Neural cell (in vitro differentiated cells): ENCODE measurements at regions not wholly inside any gene's neighbourhood (a gene's known extent, or its start where the extent isn't known, plus 50 kb on each side); places are given as distances from the start of the nearest gene placed in this dataset.

ENCODE experiments used
- H2AFZ ChIP-seq: fragments of 200-600, 300-800 bp; sonication (generic), shearing (Covaris generic); 2 replicates; pipeline ENCODE4 v1.6.0; 2014; ENCODE audit warnings: low read depth, mild to moderate bottlenecking, antibody characterized with exemption, low read length, moderate library complexity
- H3F3A ChIP-seq: fragments of 200-600 bp; shearing (Covaris generic); 2 replicates; pipeline ENCODE4 v1.6.1; 2016; ENCODE audit warnings: mild to moderate bottlenecking, moderate library complexity, mixed read lengths, antibody characterized with exemption, low read length; ENCODE audit not compliant: insufficient read depth, poor library complexity, severe bottlenecking
- H3K27ac ChIP-seq: fragments of 200-600, 300-800 bp; sonication (generic), shearing (Covaris generic); 2 replicates; pipeline ENCODE4 v1.5.1; 2014; ENCODE audit warnings: mild to moderate bottlenecking, low read length, moderate library complexity
- H3K27me3 ChIP-seq: fragments of 300-800, 200-600 bp; sonication (generic), shearing (Covaris generic); 2 replicates; pipeline ENCODE4 v1.6.0; 2014; ENCODE audit warnings: mild to moderate bottlenecking, low read depth, low read length, moderate library complexity; ENCODE audit not compliant: insufficient read depth
- H3K36me3 ChIP-seq: fragments of 300-800, 200-600 bp; sonication (generic), shearing (Covaris generic); 2 replicates; pipeline ENCODE4 v1.5.1; 2014; ENCODE audit warnings: mild to moderate bottlenecking, antibody characterized with exemption, low read length, moderate library complexity; ENCODE audit not compliant: insufficient read depth
- H3K4me2 ChIP-seq: fragments of 300-800, 200-600 bp; sonication (generic), shearing (Covaris generic); 2 replicates; pipeline ENCODE4 v1.6.0; 2014; ENCODE audit warnings: mild to moderate bottlenecking, low read length
- H3K4me3 ChIP-seq: fragments of 300-800, 200-600 bp; sonication (generic), shearing (Covaris generic); 2 replicates; pipeline ENCODE4 v1.5.1; 2014; ENCODE audit warnings: mild to moderate bottlenecking, low read length, moderate library complexity
- H3K79me2 ChIP-seq: fragments of 200-600 bp; shearing (Covaris generic); replicated peaks from 2 replicates; pipeline ENCODE4 v1.6.0; 2014; ENCODE audit warnings: mild to moderate bottlenecking, low read length, moderate library complexity; ENCODE audit not compliant: insufficient read depth
- H3K9ac ChIP-seq: fragments of 300-800, 200-600 bp; sonication (generic), shearing (Covaris generic); 2 replicates; pipeline ENCODE4 v1.6.1; 2016; ENCODE audit warnings: mild to moderate bottlenecking, low read length, mixed read lengths
- H3K9me2 ChIP-seq: fragments of 200-600 bp; shearing (Covaris generic); 2 replicates; pipeline ENCODE4 v1.6.1; 2016; ENCODE audit warnings: mild to moderate bottlenecking, low read length, mixed read lengths; ENCODE audit not compliant: insufficient read depth
- H3K9me3 ChIP-seq: fragments of 200-600, 300-800 bp; sonication (generic), shearing (Covaris generic); 2 replicates; pipeline ENCODE4 v1.6.1; 2016; ENCODE audit warnings: mild to moderate bottlenecking, mixed run types, low read length, moderate library complexity, mixed read lengths
- H4K20me1 ChIP-seq: fragments of 200-600 bp; shearing (Covaris generic); 2 replicates; pipeline ENCODE4 v1.6.1; 2016; ENCODE audit warnings: mild to moderate bottlenecking, mixed run types; ENCODE audit not compliant: insufficient read depth
- CTCF ChIP-seq: fragments of 450-650 bp; IDR thresholded peaks from 2 replicates; pipeline ENCODE4 v1.5.1; 2014; ENCODE audit warnings: antibody characterized with exemption, mild to moderate bottlenecking, moderate library complexity; ENCODE audit not compliant: poor library complexity, severe bottlenecking
- EP300 ChIP-seq: fragments of 450-650 bp; conservative IDR thresholded peaks from 2 replicates; pipeline ENCODE4 v1.6.1; 2014; ENCODE audit warnings: antibody characterized with exemption, mild to moderate bottlenecking, moderate library complexity; ENCODE audit not compliant: poor library complexity, severe bottlenecking
- EZH2 ChIP-seq: fragments of 200-600, 300-800 bp; shearing (Covaris generic), sonication (generic); IDR thresholded peaks from 2 replicates; pipeline ENCODE4 v1.6.1; 2014; ENCODE audit warnings: antibody characterized with exemption, low read length, borderline replicate concordance, mild to moderate bottlenecking; ENCODE audit not compliant: insufficient read depth, poor library complexity, severe bottlenecking
- MXI1 ChIP-seq: fragments of 450-650 bp; conservative IDR thresholded peaks from 2 replicates; pipeline ENCODE4 v1.6.1; 2014; ENCODE audit warnings: antibody characterized with exemption, mild to moderate bottlenecking; ENCODE audit not compliant: poor library complexity, severe bottlenecking
- POLR2AphosphoS5 ChIP-seq: IDR thresholded peaks from 2 replicates; pipeline ENCODE4 v1.6.1; 2012
- RAD21 ChIP-seq: fragments of 450-650 bp; conservative IDR thresholded peaks from 2 replicates; pipeline ENCODE4 v1.6.1; 2014; ENCODE audit warnings: antibody characterized with exemption, mild to moderate bottlenecking, moderate library complexity
- SMC3 ChIP-seq: fragments of 450-650 bp; conservative IDR thresholded peaks from 2 replicates; pipeline ENCODE4 v1.6.1; 2014; ENCODE audit warnings: antibody characterized with exemption, mild to moderate bottlenecking, moderate library complexity; ENCODE audit not compliant: poor library complexity
- TAF1 ChIP-seq: IDR thresholded peaks from 2 replicates; pipeline ENCODE4 v1.6.1; 2012; ENCODE audit warnings: low read depth
- TF ChIP-seq, protein P1 (sequence below): IDR thresholded peaks from 2 replicates; pipeline ENCODE4 v1.6.1; 2012; ENCODE audit warnings: borderline replicate concordance

DNA sequence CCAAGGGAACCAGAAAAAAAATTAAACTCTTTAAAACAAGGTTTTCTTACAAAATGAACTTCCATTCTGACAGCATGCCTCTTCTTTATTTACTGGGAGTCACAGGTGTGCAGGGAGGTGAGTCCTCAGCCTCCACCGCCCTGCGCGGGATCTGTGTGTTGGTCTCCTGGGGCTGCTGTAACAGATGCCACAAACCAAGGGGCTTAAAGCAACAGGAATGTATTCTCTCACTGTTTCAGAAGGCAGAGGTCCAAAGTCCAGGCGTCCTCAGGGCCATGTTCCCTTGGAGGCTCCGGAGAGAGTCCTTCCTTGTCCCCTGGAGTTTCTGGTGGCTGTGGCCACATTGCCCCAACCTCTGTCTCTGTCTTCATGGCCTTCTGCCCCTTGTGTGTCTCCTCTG is 123.6 kb upstream of the C1orf174 start:
- Histone ChIP-seq H3K9me3 (no peaks in the 10 kb centered on the region), H2AFZ (no peak overlapping the region), H3K36me3 (no peaks in the 10 kb centered on the region), H3K9ac (no peak overlapping the region), H3K4me2 (no peak overlapping the region), H3K4me3 (no peak overlapping the region), H3K27me3 (no peaks in the 10 kb centered on the region), H4K20me1 (no peaks in the 10 kb centered on the region), H3F3A (no peaks in the 10 kb centered on the region), H3K27ac (no peak overlapping the region), H3K79me2 (no peaks in the 10 kb centered on the region), H3K9me2 (no peaks in the 10 kb centered on the region)
- TF ChIP-seq CTCF (no peak), SMC3 (no peak), POLR2AphosphoS5 (no peak), TAF1 (no peak), MXI1 (no peak), EP300 (no peak), EZH2 (no peak), RAD21 (no peak)
- TF ChIP-seq, protein P1, sequence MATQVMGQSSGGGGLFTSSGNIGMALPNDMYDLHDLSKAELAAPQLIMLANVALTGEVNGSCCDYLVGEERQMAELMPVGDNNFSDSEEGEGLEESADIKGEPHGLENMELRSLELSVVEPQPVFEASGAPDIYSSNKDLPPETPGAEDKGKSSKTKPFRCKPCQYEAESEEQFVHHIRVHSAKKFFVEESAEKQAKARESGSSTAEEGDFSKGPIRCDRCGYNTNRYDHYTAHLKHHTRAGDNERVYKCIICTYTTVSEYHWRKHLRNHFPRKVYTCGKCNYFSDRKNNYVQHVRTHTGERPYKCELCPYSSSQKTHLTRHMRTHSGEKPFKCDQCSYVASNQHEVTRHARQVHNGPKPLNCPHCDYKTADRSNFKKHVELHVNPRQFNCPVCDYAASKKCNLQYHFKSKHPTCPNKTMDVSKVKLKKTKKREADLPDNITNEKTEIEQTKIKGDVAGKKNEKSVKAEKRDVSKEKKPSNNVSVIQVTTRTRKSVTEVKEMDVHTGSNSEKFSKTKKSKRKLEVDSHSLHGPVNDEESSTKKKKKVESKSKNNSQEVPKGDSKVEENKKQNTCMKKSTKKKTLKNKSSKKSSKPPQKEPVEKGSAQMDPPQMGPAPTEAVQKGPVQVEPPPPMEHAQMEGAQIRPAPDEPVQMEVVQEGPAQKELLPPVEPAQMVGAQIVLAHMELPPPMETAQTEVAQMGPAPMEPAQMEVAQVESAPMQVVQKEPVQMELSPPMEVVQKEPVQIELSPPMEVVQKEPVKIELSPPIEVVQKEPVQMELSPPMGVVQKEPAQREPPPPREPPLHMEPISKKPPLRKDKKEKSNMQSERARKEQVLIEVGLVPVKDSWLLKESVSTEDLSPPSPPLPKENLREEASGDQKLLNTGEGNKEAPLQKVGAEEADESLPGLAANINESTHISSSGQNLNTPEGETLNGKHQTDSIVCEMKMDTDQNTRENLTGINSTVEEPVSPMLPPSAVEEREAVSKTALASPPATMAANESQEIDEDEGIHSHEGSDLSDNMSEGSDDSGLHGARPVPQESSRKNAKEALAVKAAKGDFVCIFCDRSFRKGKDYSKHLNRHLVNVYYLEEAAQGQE: no peak

DNA sequence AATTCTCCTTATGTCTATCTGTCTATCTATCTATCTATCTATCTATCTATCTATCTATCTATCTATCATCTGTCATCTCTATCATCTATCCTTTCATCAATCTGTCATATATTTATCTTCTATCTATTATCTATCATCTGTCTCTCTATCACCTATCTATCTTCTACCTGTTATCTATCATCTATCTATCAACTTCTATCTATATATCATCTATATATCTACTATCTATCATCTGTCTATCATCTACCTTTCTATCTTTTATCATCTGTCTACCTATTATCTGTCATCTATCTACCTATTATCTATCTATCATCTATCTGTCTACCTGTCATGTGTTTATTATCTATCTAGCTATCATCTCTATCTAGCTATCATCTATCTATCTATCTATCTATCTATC is 124.7 kb upstream of the C1orf174 start:
- H3K9me2 ChIP-seq: no peaks in the 10 kb centered on the region
- H3K27me3 ChIP-seq: no peaks in the 10 kb centered on the region
- H3K9me3 ChIP-seq: no peaks in the 10 kb centered on the region

More for the DNA sequence above, 124.7 kb upstream of the C1orf174 start:
- H2AFZ ChIP-seq: no peak overlapping the region
- H3K79me2 ChIP-seq: no peaks in the 10 kb centered on the region
- H3K36me3 ChIP-seq: no peaks in the 10 kb centered on the region
- H3K4me3 ChIP-seq: no peak overlapping the region
- no peak overlapping the region for H3K9ac ChIP-seq
- H3K27ac ChIP-seq: no peak overlapping the region
- no peaks in the 10 kb centered on the region for H3F3A ChIP-seq
- no peaks in the 10 kb centered on the region for H4K20me1 ChIP-seq
- no peak for TF ChIP-seq EP300
- TF ChIP-seq, protein P1: no peak
- TF ChIP-seq MXI1: no peak
- TF ChIP-seq POLR2AphosphoS5: no peak
- no peak for TF ChIP-seq TAF1
- TF ChIP-seq SMC3: no peak
- no peak for TF ChIP-seq EZH2
- no peak for TF ChIP-seq RAD21
- TF ChIP-seq CTCF: no peak
- H3K4me2 ChIP-seq: no peak overlapping the region
